Upper lobe of left lung (tissue), 4 donors: ENCODE measurements at regions not wholly inside any gene's neighbourhood (a gene's known extent, or its start where the extent isn't known, plus 50 kb on each side); places are given as distances from the start of the nearest gene placed in this dataset.

Source experiments
- CTCF ChIP-seq, 6 experiments: fragments of 450-650 bp in 4 of 6; fragments of 200-600 bp in 2 of 6; sonication (generic) in 2 of 6; IDR thresholded peaks; one replicate each; pipeline ENCODE4 v1.5.1; 2016 to 2019; ENCODE audit warnings: antibody characterized with exemption in 6 of 6
- POLR2A ChIP-seq, 4 donors: fragments of 450-650 bp; IDR thresholded peaks; one replicate each; pipeline ENCODE4 v1.5.1; 2016 to 2017; ENCODE audit warnings: antibody characterized with exemption in 4 of 4, mild to moderate bottlenecking in 2 of 4
- POLR2AphosphoS5 ChIP-seq, 2 donors: sonication (generic); formaldehyde crosslinking; IDR thresholded peaks; one replicate each; pipeline ENCODE4 v1.5.1; 2017; ENCODE audit warnings: antibody characterized with exemption in 2 of 2

GRCh38 chr5:74535926-74536325 lies 104.6 kb downstream of the ENC1 start:
- TF ChIP-seq POLR2AphosphoS5 (IDR thresholded peaks at IDR 0.05) = no peak
- no peak for TF ChIP-seq POLR2A (IDR thresholded peaks at IDR 0.05)
- TF ChIP-seq CTCF (IDR thresholded peaks at IDR 0.05) = no peak
